ENCODE measurements at regions not wholly inside any gene's neighbourhood (a gene's known extent, or its start where the extent isn't known, plus 50 kb on each side); places are given as distances from the start of the nearest gene placed in this dataset.
"Not testable (repeated sequence)": the region's sequence is repeated elsewhere in the genome, so short reads cannot be mapped to it uniquely, and the experiment has no call there.

DNA sequence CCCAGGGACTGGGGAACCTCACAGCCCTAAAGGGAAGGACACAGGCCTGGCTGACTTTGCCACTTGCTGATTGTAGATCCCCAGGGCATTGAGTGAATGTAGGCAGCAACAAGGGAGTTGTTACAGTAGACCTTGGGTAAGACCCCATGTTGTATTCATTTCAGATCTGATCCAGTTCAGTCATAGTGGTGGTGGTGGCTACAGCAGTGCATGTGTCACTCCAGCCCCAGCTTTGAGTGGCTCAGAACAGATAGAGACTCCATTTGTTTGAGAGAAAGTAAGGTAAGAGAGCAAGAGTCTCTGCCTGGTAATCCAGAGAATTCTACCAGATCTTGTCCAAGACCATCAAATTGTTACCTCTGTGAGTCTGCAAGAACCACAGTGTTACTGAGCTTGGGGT lies 278.7 kb upstream of the SATB1 start:
- no peak for DNase-seq (ENCODE audit: low read depth)
- TF ChIP-seq, protein P1, sequence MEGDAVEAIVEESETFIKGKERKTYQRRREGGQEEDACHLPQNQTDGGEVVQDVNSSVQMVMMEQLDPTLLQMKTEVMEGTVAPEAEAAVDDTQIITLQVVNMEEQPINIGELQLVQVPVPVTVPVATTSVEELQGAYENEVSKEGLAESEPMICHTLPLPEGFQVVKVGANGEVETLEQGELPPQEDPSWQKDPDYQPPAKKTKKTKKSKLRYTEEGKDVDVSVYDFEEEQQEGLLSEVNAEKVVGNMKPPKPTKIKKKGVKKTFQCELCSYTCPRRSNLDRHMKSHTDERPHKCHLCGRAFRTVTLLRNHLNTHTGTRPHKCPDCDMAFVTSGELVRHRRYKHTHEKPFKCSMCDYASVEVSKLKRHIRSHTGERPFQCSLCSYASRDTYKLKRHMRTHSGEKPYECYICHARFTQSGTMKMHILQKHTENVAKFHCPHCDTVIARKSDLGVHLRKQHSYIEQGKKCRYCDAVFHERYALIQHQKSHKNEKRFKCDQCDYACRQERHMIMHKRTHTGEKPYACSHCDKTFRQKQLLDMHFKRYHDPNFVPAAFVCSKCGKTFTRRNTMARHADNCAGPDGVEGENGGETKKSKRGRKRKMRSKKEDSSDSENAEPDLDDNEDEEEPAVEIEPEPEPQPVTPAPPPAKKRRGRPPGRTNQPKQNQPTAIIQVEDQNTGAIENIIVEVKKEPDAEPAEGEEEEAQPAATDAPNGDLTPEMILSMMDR (IDR thresholded peaks at IDR 0.05; ENCODE audit: insufficient read depth, low read depth, low read length, missing control alignments) = no peak
- no peak overlapping the region for H3K4me3 ChIP-seq (ENCODE audit: low read length)

GRCh38 chr3:18693588-18694329 lies 268.6 kb upstream of the SATB1 start:
- DNase-seq (ENCODE audit: low read depth); H3K4me3 ChIP-seq (ENCODE audit: low read length): not testable (repeated sequence)

GRCh38 chr3:18687286-18687685 lies 262.1 kb upstream of the SATB1 start:
- TF ChIP-seq, protein P1 (IDR thresholded peaks at IDR 0.05; ENCODE audit: insufficient read depth, low read depth, low read length, missing control alignments) = no peak
- DNase-seq (ENCODE audit: low read depth) = no peak

GRCh38 chr3:18683900-18684299 lies 258.8 kb upstream of the SATB1 start:
- DNase-seq (ENCODE audit: low read depth) = no peak
- no peak overlapping the region for H3K4me3 ChIP-seq (ENCODE audit: low read length)
- TF ChIP-seq, protein P1 (IDR thresholded peaks at IDR 0.05; ENCODE audit: insufficient read depth, low read depth, low read length, missing control alignments) = no peak

More at GRCh38 chr3:18687286-18687685, 262.1 kb upstream of the SATB1 start:
- H3K4me3 ChIP-seq (ENCODE audit: low read length) = no peak overlapping the region

DNA sequence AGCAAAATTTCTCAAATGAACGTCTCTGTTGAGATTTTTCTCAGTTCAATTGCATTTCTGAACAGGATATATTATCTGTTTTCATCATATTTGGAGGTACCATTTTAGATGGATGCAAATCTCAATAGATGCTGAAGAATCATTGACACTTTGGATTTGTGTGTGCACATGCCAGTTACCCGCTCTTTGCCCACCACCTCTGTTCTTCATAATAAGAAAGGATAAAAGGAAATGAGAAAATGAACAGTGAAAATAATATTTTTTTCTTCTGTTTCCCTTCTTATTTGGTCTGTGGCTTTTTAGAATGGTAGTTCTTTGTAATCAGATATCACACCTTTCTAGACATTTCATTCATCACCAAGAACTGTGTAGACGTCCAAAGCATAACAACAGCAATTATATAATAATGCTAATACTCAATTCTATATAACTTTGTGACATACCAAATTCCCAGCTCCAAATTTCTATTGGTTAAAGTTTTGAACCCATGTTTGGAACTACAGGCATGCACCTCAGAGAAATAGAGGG lies 256.7 kb upstream of the SATB1 start:
- DNase-seq (ENCODE audit: low read depth) = no peak
- H3K4me3 ChIP-seq (ENCODE audit: low read length) = no peak overlapping the region
- TF ChIP-seq, protein P1 (IDR thresholded peaks at IDR 0.05; ENCODE audit: insufficient read depth, low read depth, low read length, missing control alignments) = no peak

GRCh38 chr3:18680758-18681157 lies 255.6 kb upstream of the SATB1 start:
- DNase-seq (ENCODE audit: low read depth) = no peak
- TF ChIP-seq, protein P1 (IDR thresholded peaks at IDR 0.05; ENCODE audit: insufficient read depth, low read depth, low read length, missing control alignments) = no peak
- H3K4me3 ChIP-seq (ENCODE audit: low read length) = no peak overlapping the region

- TF ChIP-seq, protein P1 (IDR thresholded peaks at IDR 0.05; ENCODE audit: insufficient read depth, low read depth, low read length, missing control alignments) = no peak
- DNase-seq (ENCODE audit: low read depth) = no peak
- no peak overlapping the region for H3K4me3 ChIP-seq (ENCODE audit: low read length)
Measured at GRCh38 chr3:18679238-18679637, 254.1 kb upstream of the SATB1 start.

Measured in epithelial cell of esophagus (primary cell).